ENCODE measurements at regions not wholly inside any gene's neighbourhood (a gene's known extent, or its start where the extent isn't known, plus 50 kb on each side); places are given as distances from the start of the nearest gene placed in this dataset.

GRCh38 chr13:33340631-33341030 lies 55.1 kb upstream of the STARD13 start:
- TF ChIP-seq CTCF (IDR thresholded peaks at IDR 0.05; ENCODE audit: borderline replicate concordance, insufficient read depth, low read depth, low read length), result no peak

GRCh38 chr13:33341861-33342452 lies 56.4 kb upstream of the STARD13 start:
- no peak overlapping the region for H3K4me3 ChIP-seq (ENCODE audit: low read depth, low read length)
- no peak for TF ChIP-seq CTCF (IDR thresholded peaks at IDR 0.05; ENCODE audit: borderline replicate concordance, insufficient read depth, low read depth, low read length)

More at GRCh38 chr13:33340631-33341030, 55.1 kb upstream of the STARD13 start:
- no peak overlapping the region for H3K4me3 ChIP-seq (ENCODE audit: low read depth, low read length)

- H3K4me3 ChIP-seq (ENCODE audit: low read depth, low read length), result no peak overlapping the region
- no peak for TF ChIP-seq CTCF (IDR thresholded peaks at IDR 0.05; ENCODE audit: borderline replicate concordance, insufficient read depth, low read depth, low read length)
These were observed 60.3 kb upstream of the STARD13 start for GRCh38 chr13:33345842-33346241.

- no peak overlapping the region for H3K4me3 ChIP-seq (ENCODE audit: low read depth, low read length)
- no peak for TF ChIP-seq CTCF (IDR thresholded peaks at IDR 0.05; ENCODE audit: borderline replicate concordance, insufficient read depth, low read depth, low read length)
These were observed 62.3 kb upstream of the STARD13 start for GRCh38 chr13:33347861-33348260.

GRCh38 chr13:33348366-33348765 lies 62.8 kb upstream of the STARD13 start:
- no peak for TF ChIP-seq CTCF (IDR thresholded peaks at IDR 0.05; ENCODE audit: borderline replicate concordance, insufficient read depth, low read depth, low read length)
- no peak overlapping the region for H3K4me3 ChIP-seq (ENCODE audit: low read depth, low read length)

GRCh38 chr13:33349288-33349985 lies 63.9 kb upstream of the STARD13 start:
- no peak overlapping the region for H3K4me3 ChIP-seq (ENCODE audit: low read depth, low read length)
- TF ChIP-seq CTCF (IDR thresholded peaks at IDR 0.05; ENCODE audit: borderline replicate concordance, insufficient read depth, low read depth, low read length), result no peak

Measured in GM12875 (cell line).